Left ventricle myocardium inferior (tissue), 1 donor: ENCODE measurements at regions not wholly inside any gene's neighbourhood (a gene's known extent, or its start where the extent isn't known, plus 50 kb on each side); places are given as distances from the start of the nearest gene placed in this dataset.
"Not testable (repeated sequence)": the region's sequence is repeated elsewhere in the genome, so short reads cannot be mapped to it uniquely, and the experiment has no call there.

Experiments
- DNase-seq: peaks from one replicate; pipeline ENCODE4 v3.0.0-alpha.2; 2020
- H3K27ac ChIP-seq: fragments of 200-600 bp; replicated peaks from 2 replicates; pipeline ENCODE4 v1.8.0; 2021
- H3K27me3 ChIP-seq: fragments of 200-600 bp; 2 replicates; pipeline ENCODE4 v1.8.0; 2021; ENCODE audit warnings: low read depth
- H3K36me3 ChIP-seq: fragments of 200-600 bp; 2 replicates; pipeline ENCODE4 v1.8.0; 2021
- H3K4me1 ChIP-seq: fragments of 200-600 bp; 2 replicates; pipeline ENCODE4 v1.8.0; 2021
- H3K4me3 ChIP-seq: fragments of 200-600 bp; 2 replicates; pipeline ENCODE4 v1.8.0; 2021; ENCODE audit warnings: mild to moderate bottlenecking, moderate library complexity
- H3K9me3 ChIP-seq: fragments of 200-600 bp; replicated peaks from 2 replicates; pipeline ENCODE4 v1.8.0; 2021
- CTCF ChIP-seq: fragments of 200-600 bp; IDR thresholded peaks from 2 replicates; pipeline ENCODE4 v1.8.0; 2021; ENCODE audit warnings: antibody characterized with exemption, mild to moderate bottlenecking, borderline replicate concordance
- intact Hi-C: fragments of 100-400 bp; cut with micrococcal nuclease; formaldehyde crosslinking; loops from one replicate; pipeline ENCODE4 v1.11.0; 2022
- donor health status: DM: no; HTN: yes; CAD: no; lungs with severe emphysema.

DNA sequence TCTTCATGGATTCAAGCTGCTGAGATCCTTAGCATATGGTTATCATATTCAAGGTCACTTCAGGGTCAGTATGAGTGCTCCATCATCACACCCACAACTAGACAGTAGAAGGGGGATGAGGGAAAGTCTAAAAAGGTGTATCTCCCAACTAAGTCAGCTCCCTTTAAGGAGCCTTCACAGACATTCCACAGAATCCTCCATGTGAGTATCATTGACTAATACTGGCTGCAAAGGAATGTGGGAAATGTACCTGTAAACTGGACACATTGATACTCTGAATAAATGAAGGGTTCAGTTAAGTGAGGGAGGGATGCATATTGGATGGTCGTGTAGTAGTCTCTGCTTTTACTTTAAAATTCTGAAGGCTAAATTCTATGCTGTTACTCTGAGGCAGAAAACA lies 330.7 kb downstream of the LRRC70 start:
- Histone ChIP-seq H3K36me3 (no peaks in the 10 kb centered on the region), H3K27ac (no peak overlapping the region), H3K4me1 (no peaks in the 10 kb centered on the region), H3K4me3 (no peak overlapping the region), H3K27me3 (no peaks in the 10 kb centered on the region), H3K9me3 (peaks cover 19% of the 10 kb centered on the region)
- intact Hi-C loops: no loop called here
- no peak for DNase-seq
- TF ChIP-seq CTCF: no peak

DNA sequence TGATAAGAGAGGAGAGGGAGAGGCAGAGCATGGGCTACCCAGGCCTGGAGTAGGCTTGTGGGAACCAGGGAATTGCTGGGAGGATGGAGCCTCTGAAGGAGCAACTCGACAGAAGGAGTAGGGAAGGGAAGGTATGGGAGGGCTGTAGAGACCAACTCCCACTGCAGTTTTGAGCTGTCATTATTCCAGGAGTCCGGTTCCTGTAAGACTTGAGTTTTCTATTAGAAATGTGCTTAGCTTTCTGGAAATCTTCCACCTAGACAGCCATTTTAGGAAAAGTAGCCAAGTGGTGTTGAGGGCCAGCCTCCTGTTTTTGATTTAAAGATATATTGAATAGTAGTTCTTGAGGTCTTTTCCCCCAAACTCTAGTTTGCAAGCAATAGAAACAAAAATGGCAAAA lies 323.5 kb downstream of the LRRC70 start:
- no peak overlapping the region for H3K27ac ChIP-seq
- no peak overlapping the region for H3K4me3 ChIP-seq
- H3K9me3 ChIP-seq: no peaks in the 10 kb centered on the region
- no peak for DNase-seq
- H3K4me1 ChIP-seq: no peaks in the 10 kb centered on the region
- intact Hi-C loops: no loop called here
- no peaks in the 10 kb centered on the region for H3K27me3 ChIP-seq
- TF ChIP-seq CTCF: no peak
- H3K36me3 ChIP-seq: no peaks in the 10 kb centered on the region

- DNase-seq: no peak
- H3K36me3 ChIP-seq: no peaks in the 10 kb centered on the region
- H3K27me3 ChIP-seq: no peaks in the 10 kb centered on the region
- no peak for TF ChIP-seq CTCF
- H3K9me3 ChIP-seq: no peaks in the 10 kb centered on the region
- H3K4me1 ChIP-seq: no peaks in the 10 kb centered on the region
- H3K27ac ChIP-seq: no peak overlapping the region
- no peak overlapping the region for H3K4me3 ChIP-seq
- intact Hi-C loops: no loop called here
Observed at GRCh38 chr5:62900976-62901375, 322.4 kb downstream of the LRRC70 start.

DNA sequence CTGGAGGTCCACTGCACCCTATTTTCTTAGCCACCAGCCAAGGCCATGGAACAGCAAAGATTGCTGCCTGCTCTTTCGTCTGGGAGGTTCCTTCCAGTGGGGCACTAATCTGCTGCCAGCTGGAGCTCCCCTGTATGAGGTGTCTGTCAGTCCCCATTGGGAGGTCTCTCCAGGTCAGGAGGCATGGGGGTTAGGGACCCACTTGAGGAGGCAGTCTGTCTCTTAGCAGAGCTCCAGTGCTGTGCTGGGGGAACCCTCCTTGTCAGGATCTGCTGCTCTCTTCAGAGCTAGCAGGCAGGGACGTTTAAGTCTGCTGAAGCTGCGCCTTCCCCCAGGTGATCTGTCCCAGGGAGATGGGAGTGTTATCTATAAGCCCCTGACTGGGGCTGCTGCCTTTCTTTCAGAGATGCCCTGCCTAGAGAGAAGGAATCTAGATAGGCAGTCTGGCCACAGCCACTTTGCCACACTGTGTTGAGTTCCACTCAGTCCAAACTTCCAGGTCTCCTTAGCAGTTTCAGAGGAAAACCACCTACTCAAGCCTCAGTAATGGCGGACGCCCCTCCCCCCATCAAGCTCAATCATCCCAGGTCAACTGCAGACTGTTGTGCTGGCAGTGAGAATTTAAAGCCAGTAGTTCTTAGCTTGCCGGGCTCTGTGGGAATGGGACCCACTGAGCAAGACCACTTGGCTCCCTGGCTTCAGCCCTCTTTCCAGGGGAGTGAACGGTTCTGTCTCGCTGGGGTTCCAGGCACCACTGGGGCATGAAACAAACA lies 317.7 kb downstream of the LRRC70 start:
- no peak overlapping the region for H3K27ac ChIP-seq
- no peak for TF ChIP-seq CTCF
- H3K4me1 ChIP-seq: no peaks in the 10 kb centered on the region
- DNase-seq: no peak
- no peaks in the 10 kb centered on the region for H3K36me3 ChIP-seq
- peaks cover 35% of the 10 kb centered on the region for H3K9me3 ChIP-seq
- no peaks in the 10 kb centered on the region for H3K27me3 ChIP-seq
- H3K4me3 ChIP-seq: no peak overlapping the region
- intact Hi-C loops: no loop called here

DNA sequence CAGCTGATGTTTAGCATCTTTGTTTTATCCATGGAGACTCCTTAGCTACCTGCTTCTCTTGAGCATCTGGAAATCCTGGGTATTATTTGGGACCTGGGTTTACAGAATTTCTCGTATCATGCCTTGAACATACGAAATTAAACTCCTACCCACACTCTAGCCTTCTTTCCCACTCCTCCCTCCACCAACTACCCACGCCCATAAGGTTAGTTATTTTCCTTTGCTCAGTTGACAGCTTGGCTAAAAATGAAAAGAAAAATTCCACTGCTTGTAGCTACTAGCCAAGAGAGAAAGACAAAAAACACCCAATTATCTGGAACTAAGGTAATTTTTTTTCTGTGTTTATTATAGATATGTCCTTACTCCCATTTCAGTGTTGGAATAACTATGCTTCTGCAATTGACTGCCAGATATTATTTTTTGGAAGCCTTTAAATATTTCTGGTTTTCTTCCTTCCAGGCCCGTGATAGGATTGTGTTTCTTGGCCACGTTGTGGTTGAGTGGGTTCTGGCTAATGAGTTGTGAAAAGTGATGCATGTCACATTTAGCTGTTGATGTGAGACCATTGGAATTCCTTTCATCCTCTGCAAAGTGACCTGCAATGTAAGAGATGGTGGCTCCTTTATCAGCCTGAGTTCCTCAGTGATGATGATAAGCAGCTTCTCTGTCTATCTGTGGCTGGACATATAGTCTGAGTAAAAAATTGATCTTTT lies 308.1 kb downstream of the LRRC70 start:
- no peak overlapping the region for H3K27ac ChIP-seq
- intact Hi-C loops: no loop called here
- no peak overlapping the region for H3K4me3 ChIP-seq
- H3K36me3 ChIP-seq: no peaks in the 10 kb centered on the region
- no peaks in the 10 kb centered on the region for H3K4me1 ChIP-seq
- no peak for DNase-seq
- no peak for TF ChIP-seq CTCF
- peaks cover 11% of the 10 kb centered on the region for H3K9me3 ChIP-seq
- no peaks in the 10 kb centered on the region for H3K27me3 ChIP-seq

GRCh38 chr5:62837330-62837729 lies 258.7 kb downstream of the LRRC70 start:
- DNase-seq, H3K27ac ChIP-seq, H3K36me3 ChIP-seq, H3K4me1 ChIP-seq, H3K4me3 ChIP-seq, intact Hi-C loops, H3K27me3 ChIP-seq: not testable (repeated sequence)
- H3K9me3 ChIP-seq: peaks cover 34% of the 10 kb centered on the region
